ENCODE measurements at regions not wholly inside any gene's neighbourhood (a gene's known extent, or its start where the extent isn't known, plus 50 kb on each side); places are given as distances from the start of the nearest gene placed in this dataset.
"Not testable (repeated sequence)": the region's sequence is repeated elsewhere in the genome, so short reads cannot be mapped to it uniquely, and the experiment has no call there.

DNA sequence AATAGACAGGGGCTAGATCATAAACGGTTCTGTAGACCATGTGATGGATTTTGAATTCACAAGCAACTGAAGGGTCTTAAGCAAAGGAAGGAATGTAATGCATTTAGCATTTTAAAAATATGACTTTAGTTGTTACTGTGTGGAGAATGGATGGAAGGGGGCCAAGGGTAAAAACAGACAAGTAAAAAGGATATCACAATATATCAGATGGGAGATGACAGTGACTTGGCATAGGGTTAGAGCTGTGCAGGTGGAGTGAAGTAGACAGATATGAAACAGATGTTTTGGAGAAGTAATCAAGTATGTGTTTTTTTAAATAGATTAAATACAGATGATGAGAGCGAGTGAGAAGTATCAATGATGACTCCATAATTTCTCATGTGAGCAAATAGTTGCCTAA is 1116.0 kb upstream of the TENM3 start:
- peaks cover 0 to 2% (median 0%) of the 10 kb centered on the region in 3 donors for H3K4me1 Mint-ChIP-seq
- peaks cover 2 to 20% (median 7%) of the 10 kb centered on the region in 3 donors for H3K9me3 Mint-ChIP-seq
- H3K27ac Mint-ChIP-seq = no peak overlapping the region
- H3K27me3 Mint-ChIP-seq = peaks cover 1% of the 10 kb centered on the region
- H3K36me3 Mint-ChIP-seq = peaks cover 2% of the 10 kb centered on the region
- no peak overlapping the region for H3K4me3 Mint-ChIP-seq

DNA sequence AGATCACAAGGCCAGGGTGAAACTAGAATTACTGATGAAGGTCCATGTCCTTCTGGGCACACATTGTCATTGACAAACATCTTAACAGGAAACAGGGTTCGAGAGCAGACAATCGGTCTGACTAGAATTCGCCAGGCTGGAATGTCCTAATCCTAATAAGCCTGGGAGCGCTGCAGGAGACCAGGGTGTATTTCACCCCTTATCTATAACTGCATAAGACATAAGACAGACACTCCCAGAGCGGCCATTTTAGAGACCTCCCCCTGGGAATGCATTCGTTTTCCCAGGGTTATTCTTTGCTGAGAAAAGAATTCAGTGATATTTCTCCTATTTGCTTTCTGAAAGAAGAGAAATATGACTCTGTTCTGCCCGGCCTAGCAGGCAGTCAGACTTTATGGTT is 1112.9 kb upstream of the TENM3 start:
- not testable (repeated sequence) for H3K4me3 Mint-ChIP-seq, H3K27me3 Mint-ChIP-seq, H3K36me3 Mint-ChIP-seq, H3K27ac Mint-ChIP-seq, H3K4me1 Mint-ChIP-seq
- H3K9me3 Mint-ChIP-seq = peaks cover 6 to 20% (median 7%) of the 10 kb centered on the region in 3 donors

DNA sequence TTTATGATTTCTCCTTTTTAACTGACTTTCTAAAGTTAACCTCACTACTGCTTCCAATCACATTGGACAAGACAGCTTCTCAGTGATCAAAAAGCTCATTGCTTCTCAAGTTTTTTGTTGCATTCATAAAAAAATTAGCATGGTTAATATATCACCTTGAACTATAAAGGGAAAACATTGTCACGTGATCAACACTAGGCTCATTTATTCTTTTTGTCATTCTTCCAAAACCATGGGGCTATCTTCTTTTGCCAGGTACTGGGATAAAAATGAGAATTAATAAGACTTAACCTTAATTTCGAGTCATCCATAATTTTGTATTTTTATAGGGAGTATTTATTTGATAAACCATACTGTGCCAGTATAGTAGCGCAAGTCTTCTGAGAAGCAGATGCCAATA is 1105.9 kb upstream of the TENM3 start:
- no peaks in the 10 kb centered on the region for H3K4me1 Mint-ChIP-seq
- H3K9me3 Mint-ChIP-seq = peaks cover 0 to 4% (median 2%) of the 10 kb centered on the region in 3 donors
- H3K36me3 Mint-ChIP-seq = no peaks in the 10 kb centered on the region
- no peak overlapping the region for H3K27ac Mint-ChIP-seq
- H3K4me3 Mint-ChIP-seq = no peak overlapping the region
- no peaks in the 10 kb centered on the region for H3K27me3 Mint-ChIP-seq

DNA sequence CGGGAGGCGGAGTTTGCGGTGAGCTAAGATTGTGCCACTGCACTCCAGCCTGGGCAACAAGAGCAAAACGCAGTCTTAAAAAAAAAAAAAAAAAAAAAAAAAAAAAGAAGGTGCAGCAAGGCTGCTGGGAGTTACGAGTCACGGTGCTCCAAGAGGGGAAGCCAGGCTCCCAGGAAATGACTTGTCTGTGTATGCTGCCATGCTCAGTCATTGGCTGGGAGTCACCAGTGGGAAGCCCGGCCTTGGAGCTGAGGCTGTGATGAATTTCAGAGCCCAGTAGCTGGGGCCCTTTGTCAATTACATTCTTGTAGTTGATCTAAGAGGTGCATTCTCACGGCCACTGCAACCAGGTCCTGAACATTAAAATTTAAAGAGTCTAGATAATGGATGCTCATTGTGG is 1105.1 kb upstream of the TENM3 start:
- Mint-ChIP-seq H3K4me3 (no peak overlapping the region), H3K27me3 (no peaks in the 10 kb centered on the region), H3K9me3 (peaks cover 0 to 4% (median 2%) of the 10 kb centered on the region in 3 donors), H3K4me1 (peaks cover 0 to under 1% (median 0%) of the 10 kb centered on the region in 3 donors), H3K27ac (no peak overlapping the region), H3K36me3 (no peaks in the 10 kb centered on the region)

DNA sequence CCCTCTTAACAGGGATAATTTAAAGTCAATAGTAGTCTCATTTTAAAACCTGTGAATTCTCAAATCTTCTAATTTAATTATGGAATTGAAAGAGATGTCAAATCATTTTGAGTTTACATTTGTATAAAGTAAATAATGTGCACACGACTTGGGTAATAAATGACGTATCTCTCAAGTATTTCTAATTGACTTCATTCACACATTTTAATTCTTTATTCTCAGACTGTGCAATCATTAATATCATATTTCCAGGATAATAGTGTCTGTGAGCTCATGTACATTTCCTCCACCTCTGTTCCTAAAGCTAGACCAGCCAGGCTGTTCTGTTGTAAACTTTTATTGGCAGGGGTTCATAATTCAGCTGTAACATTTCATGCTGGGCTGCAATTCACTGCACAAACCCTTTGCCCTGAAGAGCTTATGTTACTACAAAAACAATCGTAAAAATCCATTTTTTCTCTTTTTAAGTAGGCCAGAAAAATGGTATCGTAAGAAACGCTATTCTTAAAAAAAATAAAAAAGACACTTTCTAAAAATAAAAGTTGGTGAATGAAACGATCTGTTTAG is 1103.1 kb upstream of the TENM3 start:
- H3K4me3 Mint-ChIP-seq = no peak overlapping the region
- H3K9me3 Mint-ChIP-seq = peaks cover 0 to 2% (median 0%) of the 10 kb centered on the region in 3 donors
- no peaks in the 10 kb centered on the region for H3K27me3 Mint-ChIP-seq
- no peak overlapping the region for H3K27ac Mint-ChIP-seq
- H3K4me1 Mint-ChIP-seq = peaks cover 0 to 2% (median 0%) of the 10 kb centered on the region in 3 donors
- no peaks in the 10 kb centered on the region for H3K36me3 Mint-ChIP-seq

DNA sequence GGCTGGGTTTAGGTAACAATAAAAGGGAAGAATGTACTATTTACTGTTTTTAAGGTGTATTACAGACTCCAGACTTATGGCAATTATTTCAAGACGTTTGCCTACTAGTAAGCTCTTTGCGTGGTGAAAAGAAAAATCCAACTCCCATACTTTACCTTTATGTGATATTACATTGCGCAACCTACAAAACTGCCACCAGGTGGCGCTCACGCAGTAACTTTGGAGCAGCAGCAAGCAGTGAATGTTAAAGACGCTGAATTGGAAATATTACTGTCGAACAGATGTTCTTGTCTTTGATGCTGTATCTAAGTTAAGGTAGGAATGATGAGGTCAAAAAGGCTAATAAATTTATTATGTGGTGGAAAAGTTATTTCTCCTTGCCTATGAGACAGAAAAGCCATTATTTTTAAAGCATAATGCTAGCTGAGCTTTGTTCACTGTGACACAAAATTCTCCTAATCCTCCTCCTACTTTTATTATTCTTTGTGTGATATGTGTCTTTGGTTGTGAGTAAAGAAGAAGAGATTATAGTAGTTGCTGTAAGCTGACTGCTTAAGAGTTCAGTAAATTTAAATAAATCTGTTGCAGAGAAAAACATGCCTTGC is 1099.8 kb upstream of the TENM3 start:
- Mint-ChIP-seq H3K4me3 (no peak overlapping the region), H3K4me1 (peaks cover 0 to 2% (median 0%) of the 10 kb centered on the region in 3 donors), H3K9me3 (no peaks in the 10 kb centered on the region), H3K27ac (no peak overlapping the region), H3K27me3 (no peaks in the 10 kb centered on the region), H3K36me3 (no peaks in the 10 kb centered on the region)

DNA sequence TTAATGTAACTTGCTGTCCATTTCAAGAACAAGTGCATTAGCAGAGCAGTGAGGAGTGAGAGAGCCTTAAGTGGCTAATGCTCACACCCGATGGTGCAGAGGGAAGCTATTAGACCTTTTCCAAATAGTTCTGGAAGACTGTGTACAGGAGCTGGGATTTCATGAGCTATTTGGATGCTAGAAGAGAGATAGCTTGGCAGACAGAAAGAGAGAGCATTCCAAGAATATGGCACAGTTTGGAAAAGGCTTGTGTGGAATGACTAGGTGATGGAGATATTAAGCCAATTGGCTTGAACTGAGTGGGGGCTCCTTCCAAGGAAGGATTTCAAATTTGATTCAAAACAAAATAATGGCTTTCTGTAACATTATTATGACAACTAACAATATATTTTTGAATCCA is 1097.2 kb upstream of the TENM3 start:
- no peak overlapping the region for H3K4me3 Mint-ChIP-seq
- no peak overlapping the region for H3K27ac Mint-ChIP-seq
- H3K27me3 Mint-ChIP-seq = peaks cover 1% of the 10 kb centered on the region
- no peaks in the 10 kb centered on the region for H3K36me3 Mint-ChIP-seq
- H3K9me3 Mint-ChIP-seq = no peaks in the 10 kb centered on the region
- peaks cover 0 to 2% (median 0%) of the 10 kb centered on the region in 3 donors for H3K4me1 Mint-ChIP-seq

DNA sequence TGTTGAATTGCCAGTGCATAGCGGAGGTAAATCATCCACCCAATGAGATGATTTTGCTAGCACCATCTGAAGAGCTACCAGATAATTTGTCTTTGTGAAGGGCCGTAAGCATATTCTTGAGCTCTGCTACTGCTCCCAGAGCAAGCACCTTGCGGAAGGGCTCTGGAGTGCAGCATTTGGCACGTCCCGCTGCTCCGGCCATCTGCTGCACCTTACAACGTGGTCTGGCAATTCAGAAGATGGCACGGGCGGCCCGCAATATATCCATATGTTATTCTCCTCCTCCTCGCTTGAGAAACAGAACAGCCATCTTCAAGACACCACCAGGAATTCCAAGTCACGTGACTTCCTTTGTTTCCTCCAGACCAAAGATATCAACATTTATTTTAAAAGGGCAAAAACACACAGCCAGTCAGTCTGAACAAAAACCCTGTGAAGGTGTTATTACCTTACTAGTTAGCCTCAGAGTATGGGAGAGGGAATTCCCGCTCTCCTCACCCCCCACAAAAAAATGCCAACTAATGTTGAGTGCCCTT is 1095.7 kb upstream of the TENM3 start:
- no peak overlapping the region for H3K4me3 Mint-ChIP-seq
- no peak overlapping the region for H3K27ac Mint-ChIP-seq
- H3K27me3 Mint-ChIP-seq = peaks cover 1% of the 10 kb centered on the region

DNA sequence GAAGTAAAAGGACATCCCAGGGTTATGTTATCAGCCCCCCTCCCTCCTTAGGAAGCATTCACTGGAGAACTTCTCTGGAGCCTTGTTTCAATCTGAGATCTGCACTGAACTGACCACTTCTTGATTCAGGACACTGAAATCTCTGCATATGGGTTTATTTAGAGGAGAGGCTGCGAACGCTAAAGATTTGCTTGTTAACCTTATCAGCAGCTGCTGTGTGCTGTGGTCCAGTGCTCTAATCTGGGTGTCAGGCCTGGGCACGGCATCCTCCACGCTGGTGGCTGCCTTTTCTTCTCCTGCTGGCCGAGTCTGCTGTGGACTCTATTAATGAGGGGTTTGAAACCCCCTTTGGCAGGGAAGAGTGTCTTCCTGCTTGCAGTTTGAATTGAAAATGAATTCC is 1094.7 kb upstream of the TENM3 start:
- Mint-ChIP-seq H3K9me3 (peaks cover 0 to 3% (median 0%) of the 10 kb centered on the region in 3 donors), H3K4me3 (no peak overlapping the region), H3K36me3 (no peaks in the 10 kb centered on the region), H3K4me1 (peaks cover 0 to 1% (median 0%) of the 10 kb centered on the region in 3 donors), H3K27me3 (peaks cover 1% of the 10 kb centered on the region), H3K27ac (no peak overlapping the region)

More for the DNA sequence above, 1095.7 kb upstream of the TENM3 start:
- Mint-ChIP-seq H3K9me3 (no peaks in the 10 kb centered on the region), H3K36me3 (no peaks in the 10 kb centered on the region), H3K4me1 (peaks cover 0 to 2% (median under 1%) of the 10 kb centered on the region in 3 donors)

DNA sequence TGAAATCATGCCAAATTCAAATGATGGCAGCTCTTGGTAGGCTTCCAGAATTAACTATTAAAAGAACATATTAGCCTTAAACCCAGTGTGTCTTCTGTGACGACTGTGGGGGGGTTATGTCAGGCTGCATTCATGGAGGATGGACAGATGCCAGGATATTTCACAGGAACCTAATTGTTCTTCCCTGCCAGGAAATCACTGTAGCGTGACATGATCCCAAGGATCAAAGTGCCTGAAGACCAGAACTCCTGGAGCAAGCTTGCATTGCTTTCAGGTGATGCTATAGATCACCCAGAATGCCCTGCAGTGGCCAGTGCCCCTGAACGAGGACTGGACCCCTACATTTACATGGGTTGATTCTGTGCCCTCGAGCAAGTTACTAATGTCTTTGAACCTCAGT is 1093.0 kb upstream of the TENM3 start:
- peaks cover 1% of the 10 kb centered on the region for H3K27me3 Mint-ChIP-seq
- H3K36me3 Mint-ChIP-seq = no peaks in the 10 kb centered on the region
- peaks cover 0 to 4% (median 2%) of the 10 kb centered on the region in 3 donors for H3K9me3 Mint-ChIP-seq

DNA sequence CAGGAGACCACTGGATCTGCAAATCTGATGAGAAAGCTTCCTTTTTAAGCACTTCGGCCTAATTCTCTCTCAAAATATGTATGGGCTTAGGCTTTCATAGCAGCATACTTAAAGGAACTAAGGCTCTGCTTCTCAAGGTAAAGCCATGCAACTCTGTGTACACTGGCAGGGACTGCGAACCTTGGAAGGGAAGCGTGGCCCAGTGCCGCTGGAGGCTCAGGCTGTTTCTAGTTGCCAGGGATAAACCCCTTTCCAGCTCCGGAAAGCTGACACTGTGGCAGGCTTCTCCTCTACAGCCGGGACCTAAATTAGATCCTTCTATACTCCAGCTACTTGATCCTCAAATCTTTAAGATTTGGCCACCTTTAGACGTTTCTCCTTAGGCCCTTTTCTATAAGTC is 1091.3 kb upstream of the TENM3 start:
- Mint-ChIP-seq H3K27ac (no peak overlapping the region), H3K36me3 (no peaks in the 10 kb centered on the region), H3K4me1 (peaks cover 0 to 1% (median 0%) of the 10 kb centered on the region in 3 donors), H3K27me3 (peaks cover 1% of the 10 kb centered on the region), H3K4me3 (no peak overlapping the region), H3K9me3 (peaks cover 0 to 4% (median 2%) of the 10 kb centered on the region in 3 donors)

More for the DNA sequence above, 1093.0 kb upstream of the TENM3 start:
- H3K27ac Mint-ChIP-seq = no peak overlapping the region
- H3K4me3 Mint-ChIP-seq = no peak overlapping the region
- peaks cover 0 to 1% (median 0%) of the 10 kb centered on the region in 3 donors for H3K4me1 Mint-ChIP-seq

DNA sequence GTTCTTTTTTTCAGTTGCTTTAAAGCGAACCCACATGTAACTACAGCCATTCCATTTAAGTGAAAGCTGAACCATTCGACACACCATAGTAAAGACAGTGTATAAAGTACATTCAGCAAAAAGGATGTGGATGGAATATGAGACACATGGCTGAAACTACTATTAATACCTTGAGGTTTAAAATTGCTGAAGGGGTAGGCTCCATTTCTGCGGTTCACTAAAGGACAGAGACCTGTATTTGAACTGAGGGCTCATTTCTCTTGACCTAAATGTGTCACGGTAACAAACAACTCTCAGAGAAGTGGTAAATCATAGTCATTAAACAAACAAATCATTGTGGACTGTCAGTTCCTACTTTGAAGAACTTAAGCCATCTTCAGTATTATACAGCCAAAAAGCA is 1085.6 kb upstream of the TENM3 start:
- H3K36me3 Mint-ChIP-seq = no peaks in the 10 kb centered on the region
- peaks cover 0 to 4% (median 2%) of the 10 kb centered on the region in 3 donors for H3K9me3 Mint-ChIP-seq
- no peak overlapping the region for H3K27ac Mint-ChIP-seq
- no peak overlapping the region for H3K4me3 Mint-ChIP-seq
- H3K4me1 Mint-ChIP-seq = no peaks in the 10 kb centered on the region
- no peaks in the 10 kb centered on the region for H3K27me3 Mint-ChIP-seq

DNA sequence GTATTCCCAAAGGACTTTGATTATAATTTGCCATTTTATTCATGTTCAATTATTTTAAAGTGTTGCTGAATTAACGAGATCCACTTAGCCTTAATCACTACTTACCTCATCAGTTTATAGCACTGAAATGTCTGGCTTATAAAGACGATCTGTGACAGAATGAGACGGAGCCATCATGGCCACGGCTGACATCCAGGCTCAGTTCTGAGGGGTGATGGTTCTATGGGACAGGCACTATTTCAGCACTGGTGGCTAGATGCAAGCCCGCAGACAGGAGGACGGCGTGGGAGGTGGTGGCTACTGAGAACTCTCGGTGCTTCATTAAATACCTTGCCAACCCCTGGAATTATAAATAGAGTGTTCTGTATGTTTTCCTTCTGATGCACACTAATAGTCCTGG is 1084.2 kb upstream of the TENM3 start:
- Mint-ChIP-seq H3K36me3 (no peaks in the 10 kb centered on the region), H3K27me3 (no peaks in the 10 kb centered on the region), H3K4me3 (no peak overlapping the region), H3K9me3 (peaks cover 0 to 2% (median 0%) of the 10 kb centered on the region in 3 donors), H3K27ac (no peak overlapping the region), H3K4me1 (no peaks in the 10 kb centered on the region)

DNA sequence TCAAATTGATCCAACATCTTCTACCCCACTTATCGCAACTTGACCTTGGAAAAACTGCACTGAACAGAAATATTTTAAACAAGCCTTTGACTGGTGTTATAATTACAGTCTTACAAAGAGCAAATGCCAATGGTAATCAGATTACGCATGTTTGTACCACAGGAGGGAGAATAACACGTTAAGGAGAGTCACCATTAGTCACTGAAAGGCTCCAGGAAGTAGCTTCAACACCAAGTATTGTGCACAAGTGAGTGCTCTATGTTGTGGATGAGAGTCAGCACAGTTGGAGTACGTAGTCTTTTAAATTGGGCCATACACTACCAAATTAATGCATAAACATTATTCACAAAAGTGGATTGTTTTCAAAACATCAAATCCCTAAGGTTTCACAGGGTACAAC is 1081.5 kb upstream of the TENM3 start:
- no peaks in the 10 kb centered on the region for H3K36me3 Mint-ChIP-seq
- H3K9me3 Mint-ChIP-seq = peaks cover 0 to 3% (median 2%) of the 10 kb centered on the region in 3 donors
- no peak overlapping the region for H3K4me3 Mint-ChIP-seq
- no peaks in the 10 kb centered on the region for H3K27me3 Mint-ChIP-seq
- H3K27ac Mint-ChIP-seq = no peak overlapping the region
- no peaks in the 10 kb centered on the region for H3K4me1 Mint-ChIP-seq

DNA sequence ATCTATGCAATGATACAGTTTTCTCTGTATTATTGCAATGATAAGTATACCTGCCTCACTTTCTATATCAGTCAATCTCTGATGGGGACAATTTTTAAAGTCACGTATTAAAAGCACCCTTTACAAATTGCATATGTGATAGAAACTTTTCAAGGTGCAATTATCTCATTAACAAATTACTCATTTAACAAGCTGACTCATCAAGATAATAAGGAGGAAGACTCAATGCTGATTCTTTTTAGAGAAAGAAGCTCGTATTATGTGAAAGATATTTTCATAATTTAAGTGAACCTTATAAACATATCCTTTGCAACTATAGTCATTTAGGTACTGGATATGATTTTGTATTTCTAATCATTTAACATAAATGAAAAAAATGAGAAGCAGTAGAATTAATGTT is 1080.9 kb upstream of the TENM3 start:
- no peaks in the 10 kb centered on the region for H3K36me3 Mint-ChIP-seq
- no peak overlapping the region for H3K27ac Mint-ChIP-seq
- peaks cover 0 to 3% (median 2%) of the 10 kb centered on the region in 3 donors for H3K9me3 Mint-ChIP-seq
- no peaks in the 10 kb centered on the region for H3K4me1 Mint-ChIP-seq
- H3K27me3 Mint-ChIP-seq = no peaks in the 10 kb centered on the region
- H3K4me3 Mint-ChIP-seq = no peak overlapping the region

DNA sequence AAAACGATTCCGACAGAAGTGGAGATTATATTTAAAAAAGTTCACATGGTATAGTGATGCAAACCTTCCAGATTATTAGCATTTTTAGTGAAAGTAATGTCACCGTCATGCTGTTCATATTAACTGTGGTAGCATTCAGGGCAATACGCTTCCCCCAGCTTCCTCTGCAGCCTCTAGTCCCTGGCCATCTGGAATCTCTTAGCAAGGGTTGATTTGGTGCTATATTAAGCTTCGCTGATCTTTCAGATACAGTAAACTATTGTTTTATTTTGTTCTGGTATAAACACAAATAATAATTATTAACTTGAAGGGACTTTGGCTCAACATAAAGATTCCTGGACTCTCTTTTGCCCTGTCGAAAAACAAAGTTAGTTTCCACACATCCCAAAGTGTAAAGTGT is 1080.5 kb upstream of the TENM3 start:
- Mint-ChIP-seq H3K4me1 (no peaks in the 10 kb centered on the region), H3K9me3 (peaks cover 0 to 3% (median 2%) of the 10 kb centered on the region in 3 donors), H3K36me3 (no peaks in the 10 kb centered on the region), H3K27ac (no peak overlapping the region), H3K4me3 (no peak overlapping the region), H3K27me3 (no peaks in the 10 kb centered on the region)

Measured in IgD-negative memory B cell (primary cell).